Fibroblast of lung (primary cell): ENCODE measurements at regions not wholly inside any gene's neighbourhood (a gene's known extent, or its start where the extent isn't known, plus 50 kb on each side); places are given as distances from the start of the nearest gene placed in this dataset.

Source experiments
- DNase-seq, 2 donors: peaks; one replicate each; pipeline versions ENCODE4 v3.0.0 to v3.0.0-alpha.2; 2010; ENCODE audit warnings: low read depth in 2 of 2
- H2AFZ ChIP-seq: 2 replicates; pipeline ENCODE4 v1.5.1; 2012; ENCODE audit warnings: low read length, control low read depth, inconsistent platforms
- H3K27ac ChIP-seq: 2 replicates; pipeline ENCODE4 v1.5.1; 2011; ENCODE audit warnings: low read length, control low read depth; ENCODE audit not compliant: insufficient read depth
- H3K27me3 ChIP-seq: 2 replicates; pipeline ENCODE4 v1.5.1; 2011; ENCODE audit warnings: mild to moderate bottlenecking, low read length; ENCODE audit not compliant: control insufficient read depth, insufficient read depth
- H3K36me3 ChIP-seq: 2 replicates; pipeline ENCODE4 v1.5.1; 2011; ENCODE audit warnings: low read length; ENCODE audit not compliant: control insufficient read depth, insufficient read depth
- H3K4me1 ChIP-seq: 2 replicates; pipeline ENCODE4 v1.5.1; 2011; ENCODE audit warnings: low read length; ENCODE audit not compliant: control insufficient read depth, insufficient read depth; ENCODE audit errors: extremely low read depth
- H3K4me2 ChIP-seq: 2 replicates; pipeline ENCODE4 v1.5.1; 2011; ENCODE audit warnings: low read length, control low read depth; ENCODE audit not compliant: insufficient read depth; ENCODE audit errors: extremely low read depth
- H3K4me3 ChIP-seq, 4 experiments: fragments of 200-600 bp in 1 of 4; sonication (generic) in 1 of 4; replicated peaks in 1 of 4; 2 replicates each; pipeline ENCODE4 v1.5.1; 2011 to 2016; ENCODE audit warnings: low read length in 4 of 4, low read depth in 3 of 4, mild to moderate bottlenecking in 3 of 4, control low read depth in 2 of 4, inconsistent platforms in 1 of 4, mixed read lengths in 1 of 4; ENCODE audit not compliant: insufficient read depth in 1 of 4; ENCODE audit errors: control extremely low read depth in 1 of 4
- H3K79me2 ChIP-seq: 2 replicates; pipeline ENCODE4 v1.5.1; 2012; ENCODE audit warnings: mild to moderate bottlenecking, low read length, inconsistent platforms; ENCODE audit not compliant: control insufficient read depth, insufficient read depth
- H3K9ac ChIP-seq: 2 replicates; pipeline ENCODE4 v1.5.1; 2011; ENCODE audit warnings: mild to moderate bottlenecking, low read length, control low read depth; ENCODE audit not compliant: insufficient read depth
- H3K9me3 ChIP-seq: 2 replicates; pipeline ENCODE4 v1.5.1; 2012; ENCODE audit warnings: low read depth, low read length; ENCODE audit not compliant: control insufficient read depth, insufficient read depth
- H4K20me1 ChIP-seq: 2 replicates; pipeline ENCODE4 v1.5.1; 2011; ENCODE audit warnings: low read length; ENCODE audit not compliant: control insufficient read depth, insufficient read depth; ENCODE audit errors: extremely low read depth
- CTCF ChIP-seq, 2 donors: IDR thresholded peaks in 1 of 2; conservative IDR thresholded peaks in 1 of 2; 1 replicate in 1 of 2; 2 replicates in 1 of 2; pipeline ENCODE4 v1.5.1; 2011 to 2012; ENCODE audit warnings: low read length in 2 of 2, control low read depth in 1 of 2, inconsistent platforms in 1 of 2, low read depth in 1 of 2, mild to moderate bottlenecking in 1 of 2
- EZH2 ChIP-seq: IDR thresholded peaks from 2 replicates; pipeline ENCODE4 v1.5.1; 2012; ENCODE audit warnings: low read length, control low read depth, mild to moderate bottlenecking; ENCODE audit errors: missing control alignments

DNA sequence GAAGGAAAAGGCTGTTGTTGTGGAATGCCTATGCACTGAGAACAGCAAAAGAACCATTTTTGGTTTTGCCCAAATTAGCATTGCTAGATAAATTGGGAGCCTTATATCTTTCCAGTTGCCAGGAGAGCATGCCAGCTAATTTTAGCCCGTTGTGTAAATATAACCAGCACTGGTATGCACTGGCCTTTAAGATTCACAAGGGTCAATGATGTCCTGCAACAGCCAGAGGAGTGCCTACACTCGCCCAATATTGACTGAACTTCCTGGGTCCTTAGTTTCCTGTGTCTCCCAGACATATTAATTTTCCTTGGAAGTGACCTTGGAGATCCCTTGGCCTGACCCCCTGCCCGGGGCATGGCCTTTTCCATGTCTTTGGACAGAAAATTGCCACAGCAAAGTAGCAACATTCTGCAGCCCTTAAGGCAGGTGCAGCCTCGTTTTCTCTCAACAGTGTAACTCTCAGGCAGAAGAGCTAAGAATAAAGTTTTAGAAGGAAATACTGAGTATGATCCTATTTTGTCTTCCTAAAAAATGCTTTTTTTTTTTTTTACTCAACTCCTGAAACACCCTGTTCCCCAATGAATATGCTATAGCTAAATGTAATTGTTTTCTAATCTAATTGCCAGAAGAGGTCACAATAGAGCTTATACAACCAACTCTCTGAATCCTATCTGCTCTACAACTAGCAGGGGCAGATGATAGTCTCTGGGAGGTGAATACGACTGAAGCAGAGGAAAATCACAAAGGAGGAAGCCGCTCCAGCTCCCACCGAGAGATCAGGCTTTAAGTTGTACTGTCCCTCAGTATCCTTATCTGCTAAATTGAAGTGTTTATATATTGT lies 131.9 kb upstream of the PCGF5 start:
- H3K27ac ChIP-seq: no peak overlapping the region
- TF ChIP-seq CTCF (conservative IDR thresholded peaks at IDR 0.05 in 1 of 2, IDR thresholded peaks at IDR 0.05 in 1 of 2; ENCODE audit: low read depth in 1 of 2, low read length in 2 of 2) (peak in 1 of 2 donors; percentile 3), EZH2 (no peak)
- H3K4me2 ChIP-seq: no peak overlapping the region
- no peak overlapping the region for H3K9ac ChIP-seq
- no peaks in the 10 kb centered on the region for H3K9me3 ChIP-seq
- DNase-seq: peak; percentile 6 to 41
- no peak overlapping the region for H2AFZ ChIP-seq
- H3K79me2 ChIP-seq: no peaks in the 10 kb centered on the region
- no peak overlapping the region for H3K4me3 ChIP-seq
- H4K20me1 ChIP-seq: no peaks in the 10 kb centered on the region
- H3K36me3 ChIP-seq: no peaks in the 10 kb centered on the region
- no peaks in the 10 kb centered on the region for H3K4me1 ChIP-seq
- no peaks in the 10 kb centered on the region for H3K27me3 ChIP-seq

GRCh38 chr10:91090761-91091529 lies 129.5 kb upstream of the PCGF5 start:
- Histone ChIP-seq H3K4me1 (no peaks in the 10 kb centered on the region), H4K20me1 (no peaks in the 10 kb centered on the region), H3K9ac (no peak overlapping the region), H3K27ac (no peak overlapping the region), H3K4me3 (no peak overlapping the region), H2AFZ (no peak overlapping the region), H3K4me2 (no peak overlapping the region), H3K79me2 (no peaks in the 10 kb centered on the region), H3K36me3 (no peaks in the 10 kb centered on the region), H3K27me3 (no peaks in the 10 kb centered on the region), H3K9me3 (no peaks in the 10 kb centered on the region)
- TF ChIP-seq CTCF (conservative IDR thresholded peaks at IDR 0.05 in 1 of 2, IDR thresholded peaks at IDR 0.05 in 1 of 2; ENCODE audit: low read depth in 1 of 2, low read length in 2 of 2) (peak; percentile 11 to 30), EZH2 (no peak)
- peak; percentile 4 to 32 for DNase-seq

GRCh38 chr10:91091780-91092179 lies 128.7 kb upstream of the PCGF5 start:
- Histone ChIP-seq H3K9ac (no peak overlapping the region), H3K4me3 (no peak overlapping the region), H4K20me1 (no peaks in the 10 kb centered on the region), H3K36me3 (no peaks in the 10 kb centered on the region), H3K79me2 (no peaks in the 10 kb centered on the region), H2AFZ (no peak overlapping the region), H3K4me2 (no peak overlapping the region), H3K27me3 (no peaks in the 10 kb centered on the region), H3K27ac (no peak overlapping the region), H3K4me1 (no peaks in the 10 kb centered on the region), H3K9me3 (no peaks in the 10 kb centered on the region)
- no peak for DNase-seq
- TF ChIP-seq EZH2 (no peak), CTCF (conservative IDR thresholded peaks at IDR 0.05 in 1 of 2, IDR thresholded peaks at IDR 0.05 in 1 of 2; ENCODE audit: low read depth in 1 of 2, low read length in 2 of 2) (no peak)
